HG02678 (cell line): ENCODE measurements at regions not wholly inside any gene's neighbourhood (a gene's known extent, or its start where the extent isn't known, plus 50 kb on each side); places are given as distances from the start of the nearest gene placed in this dataset.

ENCODE experiments used
- ATAC-seq: cut with Tn5 transposase; IDR thresholded peaks from one replicate; pipeline ENCODE4 v1.9.1; 2021; ENCODE audit warnings: mild to moderate bottlenecking, moderate library complexity; ENCODE audit not compliant: unreplicated experiment

DNA sequence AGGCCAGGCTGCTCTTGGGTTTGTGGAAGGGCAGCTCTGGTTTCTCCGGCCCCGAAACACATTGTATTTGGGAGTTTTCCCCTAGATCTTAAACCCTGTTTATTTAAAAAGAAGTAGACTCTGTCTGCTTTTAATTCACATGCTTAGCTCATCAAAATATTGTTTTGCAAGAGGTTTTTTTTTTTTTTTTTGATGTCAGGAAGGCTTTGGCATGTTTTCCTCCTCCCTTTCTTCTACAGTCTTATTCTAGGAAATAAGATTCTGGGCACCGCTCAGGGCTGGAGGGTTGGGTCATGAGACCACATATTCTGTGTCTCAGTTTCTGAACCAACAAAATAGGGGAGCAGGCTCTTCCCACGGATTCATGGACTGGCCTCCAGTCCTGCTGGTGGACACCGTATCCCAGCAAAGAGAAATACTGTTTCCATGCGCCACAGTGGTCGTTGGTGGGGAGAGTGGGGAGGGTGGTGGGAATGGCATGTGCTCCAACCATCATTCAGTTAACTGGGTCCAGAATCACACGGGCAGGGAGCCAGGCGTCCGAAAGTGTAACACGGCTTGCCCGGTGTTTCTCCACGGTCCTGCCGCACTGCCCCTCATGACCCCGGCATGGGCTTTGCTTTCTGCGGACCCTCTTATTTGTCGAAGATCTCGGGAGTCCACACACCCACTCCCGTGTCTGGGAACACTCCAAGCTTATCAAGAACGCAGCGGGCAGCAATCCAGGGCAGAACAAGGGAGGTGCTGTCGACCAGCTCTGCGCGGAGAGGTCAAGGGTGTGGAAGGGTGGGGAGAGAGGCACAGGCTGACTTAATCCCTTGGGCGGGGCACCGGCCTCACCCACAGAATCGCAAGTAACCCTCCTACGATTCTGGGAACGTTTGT is 176.7 kb downstream of the GLI2 start:
- no peak for ATAC-seq

- no peak for ATAC-seq
These were observed 178.5 kb downstream of the GLI2 start for GRCh38 chr2:120913972-120914838.

- ATAC-seq: no peak
These were observed 179.3 kb downstream of the GLI2 start for GRCh38 chr2:120914839-120915521.

DNA sequence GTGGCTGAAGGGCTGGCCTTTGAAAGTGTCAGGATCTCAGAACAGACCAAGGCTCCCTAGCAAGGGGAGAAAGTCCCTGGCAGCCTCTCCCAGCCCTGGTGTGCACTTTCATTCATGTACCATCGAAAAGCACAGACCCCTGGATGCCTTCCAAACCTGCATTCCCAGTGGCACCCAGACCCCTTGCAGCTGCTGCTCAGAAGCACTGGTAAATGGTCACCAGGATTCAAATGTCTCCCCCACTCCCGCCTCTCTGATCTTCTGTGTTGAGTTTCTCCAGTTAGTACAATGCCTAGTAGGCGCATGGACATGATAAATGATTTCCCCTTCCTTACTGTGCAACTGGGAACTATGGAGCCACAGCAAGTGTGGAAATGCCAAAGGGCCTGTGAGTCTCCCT is 180.0 kb downstream of the GLI2 start:
- no peak for ATAC-seq

DNA sequence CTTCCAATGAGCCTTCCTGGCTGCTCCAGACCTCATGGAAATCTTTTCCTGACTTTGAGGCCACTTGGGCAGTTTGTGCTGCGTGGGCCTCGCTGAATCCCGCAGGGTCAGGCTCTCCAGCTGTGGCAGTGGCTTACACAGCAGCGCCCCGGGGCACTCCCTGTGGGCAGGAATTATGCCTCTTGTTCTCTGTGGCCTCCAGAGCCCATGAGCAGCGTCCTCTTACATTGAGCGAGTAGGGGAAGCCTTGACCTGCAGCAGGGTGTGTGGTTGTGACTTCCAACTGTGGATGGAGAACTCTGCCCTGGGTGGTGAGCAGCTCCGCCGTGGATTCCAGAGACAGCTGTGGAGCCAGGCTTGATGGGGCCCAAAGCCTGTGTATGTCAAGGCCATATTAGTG is 180.8 kb downstream of the GLI2 start:
- ATAC-seq: no peak

DNA sequence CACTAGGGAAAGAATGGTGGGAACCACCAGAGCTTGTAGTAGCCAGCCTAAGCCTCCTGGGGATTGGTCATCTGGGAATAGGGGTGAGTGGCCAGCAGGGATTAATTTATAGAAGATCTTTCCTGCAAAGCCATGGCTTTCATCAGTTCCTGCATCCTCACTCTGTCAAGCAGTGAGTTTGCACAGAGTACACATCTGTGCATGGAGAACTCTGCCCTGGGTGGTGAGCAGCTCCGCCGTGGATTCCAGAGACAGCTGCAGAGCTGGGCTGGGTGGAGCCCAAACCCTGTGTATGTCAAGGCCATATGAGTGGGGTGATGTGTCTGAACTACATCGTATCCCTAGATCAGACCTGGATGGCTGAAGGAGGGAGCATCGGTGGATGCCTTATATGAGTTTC is 182.2 kb downstream of the GLI2 start:
- no peak for ATAC-seq

- ATAC-seq: no peak
These were observed 183.5 kb downstream of the GLI2 start for GRCh38 chr2:120919216-120919615.

DNA sequence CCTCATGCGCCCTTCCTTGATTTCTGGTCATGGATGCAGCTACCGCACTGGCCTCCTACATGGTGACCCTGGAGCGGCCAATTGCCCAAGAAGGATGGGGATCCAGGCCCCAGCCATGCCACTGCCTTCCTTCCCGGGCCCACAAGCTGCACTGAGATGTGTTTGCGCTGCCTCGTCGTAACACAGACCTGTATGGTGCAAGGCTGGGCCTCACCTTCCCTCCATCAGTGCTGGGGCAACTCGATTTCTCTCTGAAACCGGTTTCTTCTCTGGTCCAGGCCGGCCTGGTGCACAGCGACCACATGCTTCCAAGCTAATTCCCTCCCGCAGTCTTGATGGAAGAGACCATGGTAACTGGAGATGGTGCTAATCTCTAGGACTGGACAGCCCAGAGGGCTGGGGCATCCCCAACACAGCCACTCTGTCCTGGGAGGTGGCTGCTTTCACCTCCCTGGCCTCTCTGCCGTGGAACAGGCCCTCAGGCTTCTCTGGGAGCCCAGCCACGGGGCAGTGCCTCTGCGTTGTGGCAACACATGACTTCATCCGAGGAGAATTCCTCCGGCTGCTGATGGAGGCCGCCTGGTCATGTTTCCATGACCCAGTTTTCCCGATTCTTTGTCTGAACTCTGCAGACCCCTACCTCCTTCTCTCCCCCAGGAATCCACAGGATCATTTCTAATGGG is 184.2 kb downstream of the GLI2 start:
- no peak for ATAC-seq

DNA sequence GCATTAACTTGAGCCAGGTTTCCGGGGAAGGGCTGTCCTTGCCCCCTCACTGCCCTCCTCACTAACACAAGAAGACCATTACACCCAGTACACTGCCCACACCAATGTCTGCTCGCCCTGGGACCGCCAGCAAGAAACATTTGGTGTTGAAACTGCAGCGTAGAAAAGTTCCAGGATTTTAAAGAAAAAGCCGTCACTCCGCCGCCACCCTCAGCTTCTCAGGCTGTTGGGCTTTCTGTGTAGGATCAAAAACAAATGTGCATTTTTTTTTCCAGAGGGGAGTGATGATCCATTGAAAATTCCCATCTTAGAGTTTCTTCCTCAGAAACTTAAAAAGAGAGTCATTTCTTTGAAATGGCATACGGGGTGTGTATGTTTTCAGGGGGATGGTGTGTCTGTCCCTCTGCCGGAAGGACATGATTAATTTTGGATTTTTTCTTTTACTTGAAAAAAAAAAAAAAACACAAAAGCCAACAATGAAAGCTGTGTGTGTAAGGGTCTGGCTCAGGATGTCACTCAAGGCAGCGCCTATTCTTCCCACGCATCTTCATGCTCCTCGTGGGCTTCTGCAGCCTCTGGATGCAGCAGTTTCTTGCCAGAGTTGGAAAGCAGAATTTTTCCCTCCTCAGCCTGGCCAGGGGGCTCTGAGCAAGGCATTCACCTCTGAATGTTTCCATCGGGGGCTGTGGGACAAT is 184.9 kb downstream of the GLI2 start:
- ATAC-seq: no peak

- no peak for ATAC-seq
These were observed 185.8 kb downstream of the GLI2 start for GRCh38 chr2:120921457-120921856.

DNA sequence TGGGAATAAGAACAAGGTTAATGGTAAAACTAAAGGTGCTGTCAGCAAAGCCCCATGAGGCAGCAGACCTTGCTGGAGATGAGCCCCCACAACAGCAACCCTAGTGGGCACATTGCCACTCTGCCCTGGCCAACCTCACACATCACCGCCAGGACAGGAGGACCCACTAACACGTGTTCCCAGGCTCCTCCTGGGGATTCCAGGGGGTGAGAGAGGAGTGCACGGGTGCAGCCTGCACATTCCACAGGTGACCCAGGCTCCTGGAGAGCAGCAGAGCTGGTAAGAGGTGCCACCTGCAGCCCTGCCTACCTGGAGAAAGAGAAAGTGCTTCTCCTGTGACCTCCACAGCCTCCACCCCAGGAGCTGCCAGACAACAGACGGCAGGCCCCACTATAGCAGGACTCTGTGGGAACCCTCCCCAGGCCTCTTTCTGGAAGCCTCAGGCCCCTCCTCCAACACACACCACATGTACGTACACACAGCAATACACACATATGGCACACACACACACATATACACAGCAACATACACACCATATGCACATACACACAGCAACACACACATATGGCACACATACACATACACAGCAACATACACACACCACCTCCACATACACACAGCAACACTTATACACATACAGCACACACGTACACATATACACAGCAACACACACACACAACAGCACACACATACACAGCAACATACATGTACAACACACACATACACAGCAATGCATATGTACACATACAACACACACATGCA is 187.1 kb downstream of the GLI2 start:
- ATAC-seq: no peak

DNA sequence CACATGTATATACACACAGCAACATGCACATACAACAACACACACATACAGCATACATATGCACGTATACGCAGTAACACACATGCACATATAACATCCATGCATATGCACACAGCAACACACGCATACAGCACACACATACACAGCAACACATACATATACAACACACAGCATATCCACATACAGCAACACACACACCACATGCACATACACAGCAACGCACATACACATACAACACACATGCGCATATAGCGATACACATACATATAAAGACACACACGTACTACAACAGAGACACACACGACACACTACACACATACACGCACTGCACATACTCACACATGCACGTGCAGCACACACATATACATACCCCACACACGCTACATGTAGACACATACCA is 187.8 kb downstream of the GLI2 start:
- no peak for ATAC-seq

- ATAC-seq: no peak
These were observed 189.3 kb downstream of the GLI2 start for GRCh38 chr2:120924924-120925323.

- no peak for ATAC-seq
These were observed 191.0 kb downstream of the GLI2 start for GRCh38 chr2:120926463-120927264.

DNA sequence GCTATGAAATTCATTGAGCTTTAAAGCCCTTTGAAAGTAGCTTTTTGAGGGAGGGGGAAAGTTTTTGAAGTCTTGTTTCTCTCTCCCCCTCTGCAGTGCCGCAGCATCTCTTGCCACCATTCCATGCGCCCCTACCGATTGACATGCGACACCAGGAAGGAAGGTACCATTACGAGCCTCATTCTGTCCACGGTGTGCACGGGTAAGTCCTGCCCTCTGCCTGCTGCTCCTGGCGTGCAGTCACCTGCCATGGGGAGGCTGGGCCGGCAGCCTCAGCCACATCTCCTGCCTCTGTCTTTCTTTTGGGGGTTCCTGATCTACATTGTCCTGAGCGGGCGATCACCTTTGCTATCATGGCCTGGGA is 191.6 kb downstream of the GLI2 start:
- ATAC-seq: no peak

DNA sequence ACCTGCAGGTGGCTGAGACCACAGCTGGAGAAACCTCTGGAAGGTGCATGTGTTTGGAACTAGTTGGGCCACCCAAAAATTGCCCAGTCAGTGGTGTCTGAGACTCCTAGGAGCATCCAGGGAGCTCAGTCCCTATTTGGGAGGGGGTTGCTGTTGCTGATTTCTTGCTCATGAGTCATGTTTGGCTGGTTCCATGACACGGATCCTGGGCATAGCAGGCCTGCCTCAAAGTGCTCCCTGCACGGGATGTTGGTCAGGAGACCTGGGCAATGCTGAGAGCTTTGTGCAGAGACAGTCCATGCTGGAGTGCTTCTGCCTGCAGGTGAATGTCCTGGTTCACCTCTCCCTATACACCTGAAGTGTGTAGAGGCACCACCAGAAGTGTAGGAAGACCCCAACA is 194.2 kb downstream of the GLI2 start:
- ATAC-seq: no peak

- ATAC-seq: no peak
These were observed 194.6 kb downstream of the GLI2 start for GRCh38 chr2:120930236-120930635.

GRCh38 chr2:120930864-120931263 is 195.2 kb downstream of the GLI2 start:
- no peak for ATAC-seq

DNA sequence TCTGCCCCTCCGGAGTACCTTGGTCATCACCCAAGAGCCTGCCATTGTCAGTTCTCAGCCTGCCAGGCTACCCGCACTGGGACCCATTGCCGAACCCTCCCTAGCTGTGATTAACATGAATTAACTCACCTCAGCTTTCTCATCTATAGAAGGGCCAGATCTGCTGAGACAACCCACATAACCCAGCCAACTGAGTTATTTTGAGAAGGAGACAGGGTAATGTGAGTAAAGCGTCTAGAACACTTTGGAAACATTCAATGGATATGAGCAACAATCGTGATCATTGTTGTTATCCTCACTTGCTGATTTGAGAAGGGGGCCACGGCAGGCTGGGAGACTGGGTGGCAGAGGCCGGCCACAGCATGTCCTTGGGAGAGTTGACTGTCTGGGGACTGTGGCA is 196.8 kb downstream of the GLI2 start:
- ATAC-seq: no peak
